DOHH2 (cell line): ENCODE measurements at regions not wholly inside any gene's neighbourhood (a gene's known extent, or its start where the extent isn't known, plus 50 kb on each side); places are given as distances from the start of the nearest gene placed in this dataset.

Source experiments
- H3F3A ChIP-seq: fragments of 200-600 bp; sonication (generic), shearing (Covaris generic); 2 replicates; pipeline ENCODE4 v1.6.0; 2016; ENCODE audit warnings: antibody characterized with exemption, mild to moderate bottlenecking; ENCODE audit not compliant: control insufficient read depth, insufficient read depth
- H3K27ac ChIP-seq: fragments of 200-600 bp; sonication (generic); 2 replicates; pipeline ENCODE4 v1.5.1; 2014; ENCODE audit warnings: low read depth, mild to moderate bottlenecking, low read length, moderate library complexity
- H3K27me3 ChIP-seq: fragments of 200-600 bp; sonication (generic); 2 replicates; pipeline ENCODE4 v1.6.1; 2014; ENCODE audit warnings: mild to moderate bottlenecking, low read length, mixed read lengths; ENCODE audit not compliant: control insufficient read depth
- H3K36me3 ChIP-seq: fragments of 200-600 bp; sonication (generic); 2 replicates; pipeline ENCODE4 v1.6.1; 2014; ENCODE audit warnings: mild to moderate bottlenecking, low read length, moderate library complexity, mixed read lengths; ENCODE audit not compliant: control insufficient read depth
- H3K4me1 ChIP-seq: fragments of 200-600 bp; sonication (generic); 2 replicates; pipeline ENCODE4 v1.6.1; 2014; ENCODE audit warnings: mild to moderate bottlenecking, low read length, mixed read lengths; ENCODE audit not compliant: control insufficient read depth
- H3K4me2 ChIP-seq: fragments of 200-600 bp; sonication (generic); 2 replicates; pipeline ENCODE4 v1.6.0; 2014; ENCODE audit warnings: mild to moderate bottlenecking, low read length, moderate library complexity
- H3K4me3 ChIP-seq: fragments of 200-600 bp; sonication (generic); 2 replicates; pipeline ENCODE4 v1.5.1; 2014; ENCODE audit warnings: mild to moderate bottlenecking, low read length, mixed read lengths
- H3K79me2 ChIP-seq: fragments of 200-600 bp; sonication (generic); 2 replicates; pipeline ENCODE4 v1.6.1; 2014; ENCODE audit warnings: mild to moderate bottlenecking, low read length, mixed read lengths; ENCODE audit not compliant: control insufficient read depth
- H3K9me2 ChIP-seq: fragments of 200-600 bp; sonication (generic); replicated peaks from 2 replicates; pipeline ENCODE4 v1.6.1; 2014; ENCODE audit warnings: mild to moderate bottlenecking, low read length, mixed read lengths; ENCODE audit not compliant: control insufficient read depth
- H3K9me3 ChIP-seq: fragments of 200-600 bp; sonication (generic); 2 replicates; pipeline ENCODE4 v1.6.1; 2014; ENCODE audit warnings: antibody characterized with exemption, low read length, mixed read lengths; ENCODE audit not compliant: control insufficient read depth, insufficient read depth
- H4K20me1 ChIP-seq: fragments of 200-600 bp; sonication (generic); 2 replicates; pipeline ENCODE4 v1.6.0; 2014; ENCODE audit warnings: low read depth, mild to moderate bottlenecking, antibody characterized with exemption, low read length, moderate library complexity; ENCODE audit not compliant: control insufficient read depth, insufficient read depth
- EZH2phosphoT487 ChIP-seq: fragments of 200-600 bp; sonication (generic); IDR thresholded peaks from 2 replicates; pipeline ENCODE4 v1.6.1; 2017; ENCODE audit warnings: borderline replicate concordance, mild to moderate bottlenecking, antibody characterized with exemption, low read length, moderate library complexity, mixed read lengths
- TF ChIP-seq, protein P1 (sequence below): fragments of 200-600 bp; sonication (generic); IDR thresholded peaks from one replicate; pipeline ENCODE4 v1.5.1; 2014; ENCODE audit warnings: antibody characterized with exemption, mild to moderate bottlenecking, low read depth, low read length; ENCODE audit not compliant: poor library complexity, severe bottlenecking

DNA sequence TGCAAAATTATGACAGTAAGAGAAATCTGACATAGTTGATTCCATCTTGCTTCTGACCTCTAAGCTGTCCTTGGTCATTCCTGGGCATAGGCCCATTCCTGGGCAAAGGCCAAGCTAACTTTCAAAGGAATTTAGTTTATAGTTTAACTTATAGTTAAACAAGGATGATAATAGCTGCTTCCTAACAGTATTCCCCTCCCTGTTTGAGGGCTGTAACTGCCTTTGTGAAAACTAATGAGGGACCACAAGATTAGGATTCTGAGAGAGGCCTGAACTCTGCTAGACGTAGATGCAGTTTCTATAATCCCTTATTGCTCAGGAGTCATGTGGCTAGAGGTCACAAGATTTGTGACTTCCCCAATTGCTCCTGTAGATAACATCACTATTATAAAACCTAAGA is 80.2 kb upstream of the ASIC2 start:
- H3K9me3 ChIP-seq = no peaks in the 10 kb centered on the region
- no peaks in the 10 kb centered on the region for H3K79me2 ChIP-seq
- H3K4me2 ChIP-seq = no peak overlapping the region
- TF ChIP-seq EZH2phosphoT487 = no peak
- TF ChIP-seq, protein P1, sequence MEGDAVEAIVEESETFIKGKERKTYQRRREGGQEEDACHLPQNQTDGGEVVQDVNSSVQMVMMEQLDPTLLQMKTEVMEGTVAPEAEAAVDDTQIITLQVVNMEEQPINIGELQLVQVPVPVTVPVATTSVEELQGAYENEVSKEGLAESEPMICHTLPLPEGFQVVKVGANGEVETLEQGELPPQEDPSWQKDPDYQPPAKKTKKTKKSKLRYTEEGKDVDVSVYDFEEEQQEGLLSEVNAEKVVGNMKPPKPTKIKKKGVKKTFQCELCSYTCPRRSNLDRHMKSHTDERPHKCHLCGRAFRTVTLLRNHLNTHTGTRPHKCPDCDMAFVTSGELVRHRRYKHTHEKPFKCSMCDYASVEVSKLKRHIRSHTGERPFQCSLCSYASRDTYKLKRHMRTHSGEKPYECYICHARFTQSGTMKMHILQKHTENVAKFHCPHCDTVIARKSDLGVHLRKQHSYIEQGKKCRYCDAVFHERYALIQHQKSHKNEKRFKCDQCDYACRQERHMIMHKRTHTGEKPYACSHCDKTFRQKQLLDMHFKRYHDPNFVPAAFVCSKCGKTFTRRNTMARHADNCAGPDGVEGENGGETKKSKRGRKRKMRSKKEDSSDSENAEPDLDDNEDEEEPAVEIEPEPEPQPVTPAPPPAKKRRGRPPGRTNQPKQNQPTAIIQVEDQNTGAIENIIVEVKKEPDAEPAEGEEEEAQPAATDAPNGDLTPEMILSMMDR = no peak
- H3K4me1 ChIP-seq = no peaks in the 10 kb centered on the region
- H3K36me3 ChIP-seq = no peaks in the 10 kb centered on the region
- H3K4me3 ChIP-seq = no peak overlapping the region
- H3F3A ChIP-seq = no peaks in the 10 kb centered on the region
- H4K20me1 ChIP-seq = no peaks in the 10 kb centered on the region
- no peak overlapping the region for H3K27ac ChIP-seq
- no peaks in the 10 kb centered on the region for H3K27me3 ChIP-seq
- H3K9me2 ChIP-seq = no peaks in the 10 kb centered on the region

DNA sequence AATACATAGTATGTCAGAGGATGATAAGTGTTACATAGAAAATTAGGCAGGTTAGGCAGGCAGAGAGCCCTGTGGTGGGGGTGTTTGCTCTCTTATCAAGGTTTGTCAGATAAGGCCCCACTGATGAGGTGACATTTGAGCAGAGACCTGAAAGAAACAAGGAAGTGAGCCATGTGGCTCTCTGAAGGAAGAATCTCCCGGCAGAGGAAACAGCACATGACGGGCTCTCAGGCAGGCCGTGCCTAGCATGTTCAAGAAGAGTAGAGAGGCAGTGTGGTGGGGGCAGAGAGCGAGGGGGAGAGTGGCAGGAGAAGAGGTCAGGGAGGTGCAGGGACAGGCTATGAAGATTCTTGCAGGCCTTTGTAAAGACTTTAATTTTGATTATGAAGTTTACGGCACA is 82.0 kb upstream of the ASIC2 start:
- Histone ChIP-seq H3K27ac (no peak overlapping the region), H4K20me1 (no peaks in the 10 kb centered on the region), H3F3A (no peaks in the 10 kb centered on the region), H3K4me3 (no peak overlapping the region), H3K36me3 (no peaks in the 10 kb centered on the region), H3K4me1 (no peaks in the 10 kb centered on the region), H3K27me3 (no peaks in the 10 kb centered on the region), H3K79me2 (no peaks in the 10 kb centered on the region), H3K9me3 (no peaks in the 10 kb centered on the region), H3K9me2 (no peaks in the 10 kb centered on the region), H3K4me2 (no peak overlapping the region)
- TF ChIP-seq, protein P1 = no peak
- TF ChIP-seq EZH2phosphoT487 = no peak

DNA sequence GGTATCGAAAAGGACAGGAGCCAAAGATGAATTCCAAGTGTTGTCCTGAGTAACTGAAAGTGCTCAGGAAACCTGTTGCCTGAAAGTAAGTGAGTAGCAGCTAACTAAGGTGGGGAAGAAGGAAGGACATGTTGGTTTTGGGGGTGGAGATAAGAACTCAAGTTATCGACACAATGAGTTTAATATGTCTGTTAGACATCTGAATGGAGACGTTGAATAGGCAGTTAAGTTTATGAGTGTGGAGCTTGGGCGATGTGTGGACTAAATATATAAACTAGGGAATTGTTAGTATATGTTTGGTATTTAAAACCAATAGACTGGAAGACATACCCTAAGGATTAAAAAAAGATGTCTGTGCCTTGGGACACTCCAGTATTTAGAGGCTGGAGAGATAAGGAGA is 82.7 kb upstream of the ASIC2 start:
- H3K4me1 ChIP-seq = no peaks in the 10 kb centered on the region
- H3F3A ChIP-seq = no peaks in the 10 kb centered on the region
- no peaks in the 10 kb centered on the region for H3K27me3 ChIP-seq
- no peak overlapping the region for H3K4me3 ChIP-seq
- no peaks in the 10 kb centered on the region for H3K9me2 ChIP-seq
- no peaks in the 10 kb centered on the region for H4K20me1 ChIP-seq
- no peaks in the 10 kb centered on the region for H3K36me3 ChIP-seq
- no peaks in the 10 kb centered on the region for H3K79me2 ChIP-seq
- TF ChIP-seq, protein P1 = no peak
- TF ChIP-seq EZH2phosphoT487 = no peak
- no peak overlapping the region for H3K4me2 ChIP-seq
- no peaks in the 10 kb centered on the region for H3K9me3 ChIP-seq
- no peak overlapping the region for H3K27ac ChIP-seq
